CD14-positive monocyte (primary cell): ENCODE measurements at regions not wholly inside any gene's neighbourhood (a gene's known extent, or its start where the extent isn't known, plus 50 kb on each side); places are given as distances from the start of the nearest gene placed in this dataset.

ENCODE experiments used
- DNase-seq, 3 donors: peaks; one replicate each; pipeline ENCODE4 v3.0.0-alpha.2; 2011 to 2022
- H2AFZ ChIP-seq: 2 replicates; pipeline ENCODE4 v1.6.0; 2012; ENCODE audit warnings: mild to moderate bottlenecking, low read depth, low read length, inconsistent platforms; ENCODE audit not compliant: insufficient read depth, poor library complexity, severe bottlenecking
- H3K27ac ChIP-seq, 2 donors: 1 replicate in 1 of 2; 2 replicates in 1 of 2; pipeline ENCODE4 v1.5.1; 2012 to 2013; ENCODE audit warnings: low read length in 2 of 2, control low read depth in 1 of 2, inconsistent platforms in 1 of 2, low read depth in 1 of 2, mild to moderate bottlenecking in 1 of 2
- H3K27me3 ChIP-seq, 2 donors: one replicate each; pipeline versions ENCODE4 v1.6.0 to v1.6.1; 2011 to 2013; ENCODE audit warnings: low read length in 2 of 2; ENCODE audit not compliant: control insufficient read depth in 2 of 2, insufficient read depth in 2 of 2
- H3K36me3 ChIP-seq, 2 donors: replicated peaks in 1 of 2; 1 replicate in 1 of 2; 2 replicates in 1 of 2; pipeline versions ENCODE4 v1.5.1 to v1.6.1; 2012 to 2013; ENCODE audit warnings: low read length in 2 of 2, control low read depth in 1 of 2, inconsistent platforms in 1 of 2, mild to moderate bottlenecking in 1 of 2; ENCODE audit not compliant: insufficient read depth in 2 of 2, control insufficient read depth in 1 of 2
- H3K4me1 ChIP-seq, 2 donors: 1 replicate in 1 of 2; 2 replicates in 1 of 2; pipeline versions ENCODE4 v1.5.1 to v1.6.1; 2012 to 2013; ENCODE audit warnings: low read length in 2 of 2, control low read depth in 1 of 2, inconsistent platforms in 1 of 2, mild to moderate bottlenecking in 1 of 2, moderate library complexity in 1 of 2; ENCODE audit not compliant: insufficient read depth in 2 of 2, control insufficient read depth in 1 of 2
- H3K4me2 ChIP-seq: replicated peaks from 2 replicates; pipeline ENCODE3; 2012; ENCODE audit warnings: low read length, moderate library complexity, mild to moderate bottlenecking; ENCODE audit not compliant: poor library complexity, severe bottlenecking; ENCODE audit errors: extremely low read depth
- H3K4me3 ChIP-seq, 3 experiments: fragments of 200-600 bp in 1 of 3; sonication (generic) in 1 of 3; replicated peaks in 1 of 3; 1 replicate in 2 of 3; 2 replicates in 1 of 3; pipeline ENCODE4 v1.5.1; 2011 to 2013; ENCODE audit warnings: low read length in 3 of 3, mild to moderate bottlenecking in 3 of 3, control low read depth in 2 of 3, low read depth in 2 of 3, inconsistent platforms in 1 of 3, moderate library complexity in 1 of 3
- H3K79me2 ChIP-seq: 2 replicates; pipeline ENCODE4 v1.6.0; 2012; ENCODE audit warnings: mild to moderate bottlenecking, control low read depth, inconsistent platforms, low read length, moderate library complexity; ENCODE audit not compliant: insufficient read depth
- H3K9ac ChIP-seq: 2 replicates; pipeline ENCODE4 v1.6.0; 2017; ENCODE audit warnings: low read length, mild to moderate bottlenecking; ENCODE audit not compliant: insufficient read depth, poor library complexity, severe bottlenecking
- H3K9me3 ChIP-seq, 2 donors: replicated peaks in 1 of 2; 1 replicate in 1 of 2; 2 replicates in 1 of 2; pipeline versions ENCODE4 v1.5.1 to v1.6.1; 2012 to 2013; ENCODE audit warnings: low read length in 2 of 2, control low read depth in 1 of 2; ENCODE audit not compliant: control insufficient read depth in 1 of 2, insufficient read depth in 1 of 2
- H4K20me1 ChIP-seq: 2 replicates; pipeline ENCODE4 v1.6.0; 2012; ENCODE audit warnings: mild to moderate bottlenecking, low read length, control low read depth, moderate library complexity; ENCODE audit not compliant: insufficient read depth
- H3K27ac Mint-ChIP-seq, 7 donors: one replicate each; pipeline ENCODE4 v1.8.0; 2020; ENCODE audit warnings: mild to moderate bottlenecking in 7 of 7, mixed read lengths in 7 of 7, moderate library complexity in 6 of 7, inconsistent platforms in 2 of 7
- H3K27me3 Mint-ChIP-seq, 3 donors: one replicate each; pipeline ENCODE4 v1.8.0; 2021 to 2022; ENCODE audit warnings: low read depth in 3 of 3, mild to moderate bottlenecking in 3 of 3, mixed read lengths in 3 of 3, moderate library complexity in 3 of 3, inconsistent platforms in 1 of 3
- H3K36me3 Mint-ChIP-seq, 2 donors: one replicate each; pipeline ENCODE4 v1.8.0; 2020; ENCODE audit warnings: mixed read lengths in 2 of 2, inconsistent platforms in 1 of 2, mild to moderate bottlenecking in 1 of 2
- H3K4me1 Mint-ChIP-seq: one replicate; pipeline ENCODE4 v1.8.0; 2020; ENCODE audit warnings: mild to moderate bottlenecking, mixed read lengths
- H3K4me3 Mint-ChIP-seq, 2 donors: one replicate each; pipeline ENCODE4 v1.8.0; 2020; ENCODE audit warnings: mild to moderate bottlenecking in 2 of 2, mixed read lengths in 2 of 2, moderate library complexity in 1 of 2
- H3K9me3 Mint-ChIP-seq, 7 donors: one replicate each; pipeline ENCODE4 v1.8.0; 2020 to 2022; ENCODE audit warnings: mixed read lengths in 7 of 7, mild to moderate bottlenecking in 6 of 7, moderate library complexity in 6 of 7, inconsistent platforms in 2 of 7
- CTCF ChIP-seq: fragments of 200-600 bp; IDR thresholded peaks from one replicate; pipeline ENCODE4 v1.8.0; 2022; ENCODE audit warnings: antibody characterized with exemption, mild to moderate bottlenecking
- WGBS: methylation state at CpG from one replicate; pipeline ENCODE4 v1.1.5; 2013; ENCODE audit warnings: missing lambda C conversion rate; ENCODE audit not compliant: insufficient coverage; 5-methylcytosine and 5-hydroxymethylcytosine counted together
- intact Hi-C, 2 donors: fragments of 100-400 bp; cut with micrococcal nuclease; formaldehyde crosslinking; loops; one replicate each; pipeline versions ENCODE4 v1.15.0 to v1.15.1; 2023

- WGBS: 100% methylated on average over 2 of the region's 5 CpGs
- peaks cover 0 to 3% (median 2%) of the 10 kb centered on the region in 3 donors for H3K27me3 Mint-ChIP-seq
- no peak overlapping the region for H3K27ac Mint-ChIP-seq
- no peak for DNase-seq
- Histone ChIP-seq H3K9me3 (peaks cover 0 to 5% of the 10 kb centered on the region in 2 donors), H2AFZ (no peak overlapping the region), H3K27me3 (no peaks in the 10 kb centered on the region), H3K79me2 (no peaks in the 10 kb centered on the region), H3K27ac (no peak overlapping the region), H3K4me1 (no peaks in the 10 kb centered on the region), H3K9ac (no peak overlapping the region), H4K20me1 (no peaks in the 10 kb centered on the region), H3K4me2 (no peak overlapping the region), H3K4me3 (no peak overlapping the region), H3K36me3 (no peaks in the 10 kb centered on the region)
- no peaks in the 10 kb centered on the region for H3K36me3 Mint-ChIP-seq
- intact Hi-C loops: no loop called here
- H3K4me1 Mint-ChIP-seq: no peaks in the 10 kb centered on the region
- no peak overlapping the region for H3K4me3 Mint-ChIP-seq
- peaks cover 0 to 3% (median 0%) of the 10 kb centered on the region in 7 donors for H3K9me3 Mint-ChIP-seq
- TF ChIP-seq CTCF: no peak
Observed at GRCh38 chr11:127273593-127274327, 273.2 kb upstream of the KIRREL3 start.

- Histone ChIP-seq H3K9me3 (peaks cover 0 to 5% of the 10 kb centered on the region in 2 donors), H3K27ac (no peak overlapping the region), H3K36me3 (no peaks in the 10 kb centered on the region), H3K27me3 (no peaks in the 10 kb centered on the region), H3K4me3 (no peak overlapping the region), H2AFZ (no peak overlapping the region), H3K4me2 (no peak overlapping the region), H3K79me2 (no peaks in the 10 kb centered on the region), H3K4me1 (no peaks in the 10 kb centered on the region), H4K20me1 (no peaks in the 10 kb centered on the region), H3K9ac (no peak overlapping the region)
- intact Hi-C loops: no loop called here
- DNase-seq: no peak
- Mint-ChIP-seq H3K36me3 (no peaks in the 10 kb centered on the region), H3K9me3 (peaks cover 0 to 8% (median 3%) of the 10 kb centered on the region in 7 donors), H3K27me3 (peaks cover 0 to 2% (median 1%) of the 10 kb centered on the region in 3 donors), H3K4me3 (no peak overlapping the region), H3K27ac (no peak overlapping the region), H3K4me1 (no peaks in the 10 kb centered on the region)
- no peak for TF ChIP-seq CTCF
- 0% methylated on average over 1 of the region's 2 CpGs for WGBS
Observed at GRCh38 chr11:127270851-127271250, 270.3 kb upstream of the KIRREL3 start.
